CD4-positive, alpha-beta memory T cell (primary cell): ENCODE measurements at regions not wholly inside any gene's neighbourhood (a gene's known extent, or its start where the extent isn't known, plus 50 kb on each side); places are given as distances from the start of the nearest gene placed in this dataset.

ENCODE experiments used
- CTCF ChIA-PET: fragments of 350-600 bp; sonication (Branson Sonifier 250); formaldehyde crosslinking; loops from one replicate; lab custom pipeline; 2021; ENCODE audit warnings: inconsistent platforms; ENCODE audit not compliant: partially characterized antibody; lab: Charles Lee
- POLR2A ChIA-PET: fragments of 350-600 bp; sonication (Branson Sonifier 250); formaldehyde crosslinking; loops from one replicate; lab custom pipeline; 2021; ENCODE audit not compliant: partially characterized antibody; lab: Charles Lee
- DNase-seq, 5 donors: peaks; one replicate each; pipeline versions ENCODE4 v3.0.0 to v3.0.0-alpha.2; 2020 to 2022; ENCODE audit warnings: mixed read lengths in 1 of 5
- H3K27ac ChIP-seq: one replicate; pipeline ENCODE4 v1.7.0; 2013; ENCODE audit warnings: low read depth, low read length
- H3K27me3 ChIP-seq: 2 replicates; pipeline ENCODE4 v1.7.0; 2013; ENCODE audit warnings: mild to moderate bottlenecking, low read length, moderate library complexity; ENCODE audit not compliant: insufficient read depth
- H3K36me3 ChIP-seq: 2 replicates; pipeline ENCODE4 v1.7.0; 2013; ENCODE audit warnings: mild to moderate bottlenecking, low read length, moderate library complexity; ENCODE audit not compliant: insufficient read depth
- H3K4me1 ChIP-seq: 2 replicates; pipeline ENCODE4 v1.7.0; 2013; ENCODE audit warnings: mild to moderate bottlenecking, low read length, moderate library complexity; ENCODE audit not compliant: insufficient read depth
- H3K4me3 ChIP-seq, 2 donors: one replicate each; pipeline ENCODE4 v1.7.0; 2013; ENCODE audit warnings: low read length in 2 of 2, mild to moderate bottlenecking in 1 of 2
- H3K9me3 ChIP-seq, 2 donors: one replicate each; pipeline ENCODE4 v1.7.0; 2013; ENCODE audit warnings: low read length in 2 of 2, control low read depth in 1 of 2; ENCODE audit not compliant: control insufficient read depth in 1 of 2
- H3K27ac Mint-ChIP-seq, 7 donors: one replicate each; pipeline ENCODE4 v1.8.0; 2020 to 2021; ENCODE audit warnings: mixed read lengths in 7 of 7, mild to moderate bottlenecking in 6 of 7, inconsistent platforms in 3 of 7, moderate library complexity in 3 of 7
- H3K27me3 Mint-ChIP-seq, 2 donors: one replicate each; pipeline ENCODE4 v1.8.0; 2020 to 2021; ENCODE audit warnings: mixed read lengths in 2 of 2
- H3K36me3 Mint-ChIP-seq, 2 donors: one replicate each; pipeline ENCODE4 v1.8.0; 2020 to 2021; ENCODE audit warnings: mixed read lengths in 2 of 2, inconsistent platforms in 1 of 2, mild to moderate bottlenecking in 1 of 2
- H3K4me1 Mint-ChIP-seq, 4 donors: one replicate each; pipeline ENCODE4 v1.8.0; 2020 to 2021; ENCODE audit warnings: mixed read lengths in 4 of 4, mild to moderate bottlenecking in 1 of 4
- H3K4me3 Mint-ChIP-seq, 8 donors: one replicate each; pipeline ENCODE4 v1.8.0; 2020 to 2021; ENCODE audit warnings: mixed read lengths in 8 of 8, mild to moderate bottlenecking in 7 of 8, moderate library complexity in 6 of 8, inconsistent platforms in 3 of 8
- H3K9me3 Mint-ChIP-seq, 8 donors: one replicate each; pipeline ENCODE4 v1.8.0; 2020 to 2021; ENCODE audit warnings: mixed read lengths in 8 of 8, mild to moderate bottlenecking in 5 of 8, inconsistent platforms in 3 of 8, moderate library complexity in 1 of 8
- intact Hi-C: fragments of 100-400 bp; cut with micrococcal nuclease; formaldehyde crosslinking; loops from one replicate; pipeline ENCODE4 v1.15.1; 2023

GRCh38 chr10:10293041-10293440, 724.6 kb upstream of the CELF2 start:
- intact Hi-C loops: no loop called here
- H3K36me3 ChIP-seq: no peaks in the 10 kb centered on the region
- H3K9me3 ChIP-seq: no peaks in the 10 kb centered on the region
- Mint-ChIP-seq H3K27me3 (no peaks in the 10 kb centered on the region), H3K4me3 (no peak overlapping the region), H3K4me1 (no peaks in the 10 kb centered on the region), H3K36me3 (no peaks in the 10 kb centered on the region), H3K27ac (no peak overlapping the region), H3K9me3 (peaks cover 0 to 2% (median 0%) of the 10 kb centered on the region in 8 donors)
- CTCF ChIA-PET: no interaction called here
- POLR2A ChIA-PET: no interaction called here
- H3K27me3 ChIP-seq: no peaks in the 10 kb centered on the region
- no peak overlapping the region for H3K27ac ChIP-seq
- DNase-seq: no peak
- no peak overlapping the region for H3K4me3 ChIP-seq
- H3K4me1 ChIP-seq: no peaks in the 10 kb centered on the region

GRCh38 chr10:10293481-10293951, 724.2 kb upstream of the CELF2 start:
- no peaks in the 10 kb centered on the region for H3K36me3 Mint-ChIP-seq
- H3K27me3 ChIP-seq: no peaks in the 10 kb centered on the region
- POLR2A ChIA-PET: no interaction called here
- H3K9me3 Mint-ChIP-seq: peaks cover 0 to 2% (median 0%) of the 10 kb centered on the region in 8 donors
- no peak overlapping the region for H3K27ac ChIP-seq
- H3K9me3 ChIP-seq: no peaks in the 10 kb centered on the region
- no peak overlapping the region for H3K4me3 Mint-ChIP-seq
- CTCF ChIA-PET: no interaction called here
- no peak overlapping the region for H3K4me3 ChIP-seq
- H3K27me3 Mint-ChIP-seq: no peaks in the 10 kb centered on the region
- H3K4me1 Mint-ChIP-seq: no peaks in the 10 kb centered on the region
- no peak for DNase-seq
- intact Hi-C loops: no loop called here
- H3K27ac Mint-ChIP-seq: no peak overlapping the region
- no peaks in the 10 kb centered on the region for H3K36me3 ChIP-seq
- H3K4me1 ChIP-seq: no peaks in the 10 kb centered on the region

DNA sequence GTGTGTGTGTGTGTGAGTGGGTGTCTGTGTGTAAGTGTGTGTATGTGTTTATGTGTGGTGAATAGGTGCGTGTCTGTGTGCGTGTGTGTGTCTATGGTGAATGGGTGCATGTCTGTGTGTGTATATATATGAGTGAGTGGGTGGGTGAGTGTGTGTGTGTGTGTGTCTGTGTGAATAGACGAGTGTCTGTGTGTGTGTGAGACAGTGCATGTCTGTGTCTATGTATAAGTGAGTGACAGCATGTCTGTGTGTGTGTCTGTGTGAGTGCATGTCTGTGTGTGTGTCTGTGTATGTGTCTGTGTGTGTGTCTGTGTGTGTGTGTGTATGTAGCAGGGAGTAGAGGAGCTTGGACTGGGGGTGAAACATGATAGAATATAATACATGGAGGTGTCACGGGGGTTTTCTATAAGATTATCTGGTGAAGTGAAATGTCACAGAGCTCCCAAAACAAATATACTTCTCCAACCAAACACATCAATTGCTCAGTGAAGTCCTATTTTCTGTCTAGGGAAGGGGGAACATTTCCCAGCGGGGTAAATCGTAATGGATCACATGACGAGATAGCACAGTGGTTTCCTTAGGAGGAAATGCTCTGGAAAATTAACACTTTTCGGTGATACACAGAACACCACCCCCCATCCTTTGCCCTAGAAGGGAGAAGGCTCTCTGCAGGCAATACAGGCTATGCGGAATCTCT, 723.3 kb upstream of the CELF2 start:
- no peaks in the 10 kb centered on the region for H3K36me3 Mint-ChIP-seq
- intact Hi-C loops: no loop called here
- peaks cover 0 to 2% (median 0%) of the 10 kb centered on the region in 8 donors for H3K9me3 Mint-ChIP-seq
- Histone ChIP-seq H3K4me1 (no peaks in the 10 kb centered on the region), H3K27me3 (no peaks in the 10 kb centered on the region), H3K36me3 (no peaks in the 10 kb centered on the region), H3K4me3 (no peak overlapping the region), H3K9me3 (no peaks in the 10 kb centered on the region), H3K27ac (no peak overlapping the region)
- ChIA-PET POLR2A (no interaction called here), CTCF (no interaction called here)
- H3K4me1 Mint-ChIP-seq: no peaks in the 10 kb centered on the region
- no peaks in the 10 kb centered on the region for H3K27me3 Mint-ChIP-seq
- no peak overlapping the region for H3K27ac Mint-ChIP-seq
- no peak for DNase-seq
- no peak overlapping the region for H3K4me3 Mint-ChIP-seq

- no peak overlapping the region for H3K27ac ChIP-seq
- Mint-ChIP-seq H3K36me3 (no peaks in the 10 kb centered on the region), H3K4me1 (no peaks in the 10 kb centered on the region), H3K27ac (no peak overlapping the region), H3K27me3 (no peaks in the 10 kb centered on the region), H3K9me3 (peaks cover 0 to 2% (median 0%) of the 10 kb centered on the region in 8 donors), H3K4me3 (no peak overlapping the region)
- intact Hi-C loops: no loop called here
- H3K27me3 ChIP-seq: no peaks in the 10 kb centered on the region
- no peak overlapping the region for H3K4me3 ChIP-seq
- H3K36me3 ChIP-seq: no peaks in the 10 kb centered on the region
- no peaks in the 10 kb centered on the region for H3K9me3 ChIP-seq
- ChIA-PET CTCF (no interaction called here), POLR2A (no interaction called here)
- no peaks in the 10 kb centered on the region for H3K4me1 ChIP-seq
- no peak for DNase-seq
These were observed 722.7 kb upstream of the CELF2 start for GRCh38 chr10:10294881-10295529.

DNA sequence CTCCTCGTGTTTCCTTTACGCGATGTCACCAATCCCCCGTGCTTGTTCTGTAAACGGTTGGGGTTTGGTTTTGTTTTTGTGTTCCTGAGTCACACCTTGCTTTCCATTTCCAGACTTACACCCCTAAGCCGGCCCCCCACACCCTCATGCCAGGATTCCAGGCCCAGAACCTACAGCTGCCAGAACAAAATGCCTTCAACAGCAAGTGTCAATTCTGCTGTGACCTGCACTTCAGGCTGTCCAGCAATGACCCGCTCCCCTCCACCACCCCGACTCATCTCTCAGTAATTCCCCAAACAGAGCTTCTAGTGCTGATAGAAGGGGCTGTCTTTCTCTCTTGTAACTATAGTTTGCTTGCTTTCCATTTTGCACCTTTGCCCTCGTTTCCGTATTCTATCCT, 722.1 kb upstream of the CELF2 start:
- Mint-ChIP-seq H3K9me3 (peaks cover 0 to 2% (median 0%) of the 10 kb centered on the region in 8 donors), H3K4me1 (no peaks in the 10 kb centered on the region), H3K27ac (no peak overlapping the region), H3K27me3 (no peaks in the 10 kb centered on the region), H3K36me3 (no peaks in the 10 kb centered on the region), H3K4me3 (no peak overlapping the region)
- H3K4me1 ChIP-seq: no peaks in the 10 kb centered on the region
- no peak overlapping the region for H3K27ac ChIP-seq
- no peaks in the 10 kb centered on the region for H3K36me3 ChIP-seq
- H3K27me3 ChIP-seq: no peaks in the 10 kb centered on the region
- H3K9me3 ChIP-seq: no peaks in the 10 kb centered on the region
- POLR2A ChIA-PET: no interaction called here
- intact Hi-C loops: no loop called here
- CTCF ChIA-PET: no interaction called here
- no peak overlapping the region for H3K4me3 ChIP-seq
- DNase-seq: no peak

DNA sequence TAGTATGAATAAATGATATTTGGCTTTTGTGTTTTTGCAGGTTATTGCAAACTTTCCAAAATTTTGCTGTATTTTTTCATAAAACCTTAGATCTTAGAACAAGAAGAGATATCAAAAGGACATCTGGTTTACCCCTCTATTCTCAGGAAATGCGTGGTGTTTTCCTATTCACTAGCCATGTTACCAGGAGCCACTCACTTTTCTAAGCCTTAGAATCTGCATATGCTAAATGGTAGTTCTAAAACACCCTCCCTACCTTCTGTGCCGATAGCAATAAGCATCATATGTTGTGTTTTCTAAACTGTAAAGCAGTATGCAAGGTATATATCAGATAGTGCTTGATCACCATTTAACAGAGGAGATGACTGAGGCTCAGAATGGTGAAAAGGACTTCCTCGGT, 715.0 kb upstream of the CELF2 start:
- intact Hi-C loops: no loop called here
- Histone ChIP-seq H3K36me3 (no peaks in the 10 kb centered on the region), H3K4me1 (no peaks in the 10 kb centered on the region), H3K27ac (no peak overlapping the region), H3K9me3 (no peaks in the 10 kb centered on the region), H3K27me3 (no peaks in the 10 kb centered on the region), H3K4me3 (no peak overlapping the region)
- peaks cover 0 to 2% (median 0%) of the 10 kb centered on the region in 8 donors for H3K9me3 Mint-ChIP-seq
- no peaks in the 10 kb centered on the region for H3K36me3 Mint-ChIP-seq
- DNase-seq: no peak
- ChIA-PET CTCF (no interaction called here), POLR2A (no interaction called here)
- peaks cover 0 to 6% of the 10 kb centered on the region in 2 donors for H3K27me3 Mint-ChIP-seq
- no peak overlapping the region for H3K27ac Mint-ChIP-seq
- no peak overlapping the region for H3K4me3 Mint-ChIP-seq
- H3K4me1 Mint-ChIP-seq: no peaks in the 10 kb centered on the region

DNA sequence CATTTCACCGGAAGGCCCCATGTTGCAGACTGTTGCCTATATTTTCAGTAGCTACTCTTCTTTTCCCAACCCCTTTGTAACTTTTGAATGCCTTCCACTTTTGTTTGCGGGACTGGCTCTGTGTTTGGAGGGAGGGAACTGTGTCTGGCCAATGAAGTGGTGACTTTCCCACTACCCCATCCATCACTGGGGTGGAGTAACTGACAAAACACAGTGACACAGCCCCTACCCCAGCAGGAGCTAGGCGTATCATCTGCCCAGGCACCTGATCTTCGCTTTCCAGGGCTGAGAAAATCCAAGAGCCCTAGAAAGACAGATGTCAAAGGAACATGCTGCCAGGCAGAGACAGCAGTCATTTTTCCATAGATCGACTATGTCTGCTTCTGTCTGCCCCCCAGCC, 710.6 kb upstream of the CELF2 start:
- CTCF ChIA-PET: no interaction called here
- H3K4me3 Mint-ChIP-seq: no peak overlapping the region
- H3K9me3 Mint-ChIP-seq: peaks cover 0 to 3% (median 0%) of the 10 kb centered on the region in 8 donors
- Histone ChIP-seq H3K4me3 (no peak overlapping the region), H3K36me3 (no peaks in the 10 kb centered on the region), H3K27me3 (no peaks in the 10 kb centered on the region), H3K4me1 (no peaks in the 10 kb centered on the region), H3K9me3 (no peaks in the 10 kb centered on the region), H3K27ac (no peak overlapping the region)
- no peak for DNase-seq
- no peaks in the 10 kb centered on the region for H3K4me1 Mint-ChIP-seq
- POLR2A ChIA-PET: no interaction called here
- no peak overlapping the region for H3K27ac Mint-ChIP-seq
- no peaks in the 10 kb centered on the region for H3K36me3 Mint-ChIP-seq
- peaks cover 0 to 15% of the 10 kb centered on the region in 2 donors for H3K27me3 Mint-ChIP-seq
- intact Hi-C loops: no loop called here
